GM12872 (cell line): ENCODE measurements at regions not wholly inside any gene's neighbourhood (a gene's known extent, or its start where the extent isn't known, plus 50 kb on each side); places are given as distances from the start of the nearest gene placed in this dataset.

ENCODE experiments used
- TF ChIP-seq, protein P1 (sequence below): IDR thresholded peaks from 3 replicates; pipeline ENCODE4 v1.5.1; 2011; ENCODE audit warnings: low read depth, mild to moderate bottlenecking, low read length, moderate library complexity; ENCODE audit not compliant: insufficient read depth

DNA sequence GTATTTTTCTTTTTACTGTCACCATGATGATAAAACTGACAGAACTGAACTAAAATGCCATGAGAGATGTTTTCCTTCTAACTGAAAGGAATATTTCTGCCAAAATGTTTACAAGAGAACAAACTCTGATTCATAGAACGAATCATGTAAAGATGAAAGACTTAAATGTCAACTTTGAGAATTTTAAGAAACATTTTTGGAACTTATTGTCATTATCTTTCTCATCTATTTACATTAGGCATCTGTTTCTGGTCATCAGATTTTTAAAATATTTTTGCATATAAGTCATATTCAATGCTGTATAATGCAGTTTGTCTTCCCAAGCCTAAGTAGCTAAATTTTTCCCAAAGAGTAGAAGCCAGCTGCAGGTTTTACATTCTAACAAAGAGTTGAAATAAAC lies 358.5 kb downstream of the TFEC start:
- TF ChIP-seq, protein P1, sequence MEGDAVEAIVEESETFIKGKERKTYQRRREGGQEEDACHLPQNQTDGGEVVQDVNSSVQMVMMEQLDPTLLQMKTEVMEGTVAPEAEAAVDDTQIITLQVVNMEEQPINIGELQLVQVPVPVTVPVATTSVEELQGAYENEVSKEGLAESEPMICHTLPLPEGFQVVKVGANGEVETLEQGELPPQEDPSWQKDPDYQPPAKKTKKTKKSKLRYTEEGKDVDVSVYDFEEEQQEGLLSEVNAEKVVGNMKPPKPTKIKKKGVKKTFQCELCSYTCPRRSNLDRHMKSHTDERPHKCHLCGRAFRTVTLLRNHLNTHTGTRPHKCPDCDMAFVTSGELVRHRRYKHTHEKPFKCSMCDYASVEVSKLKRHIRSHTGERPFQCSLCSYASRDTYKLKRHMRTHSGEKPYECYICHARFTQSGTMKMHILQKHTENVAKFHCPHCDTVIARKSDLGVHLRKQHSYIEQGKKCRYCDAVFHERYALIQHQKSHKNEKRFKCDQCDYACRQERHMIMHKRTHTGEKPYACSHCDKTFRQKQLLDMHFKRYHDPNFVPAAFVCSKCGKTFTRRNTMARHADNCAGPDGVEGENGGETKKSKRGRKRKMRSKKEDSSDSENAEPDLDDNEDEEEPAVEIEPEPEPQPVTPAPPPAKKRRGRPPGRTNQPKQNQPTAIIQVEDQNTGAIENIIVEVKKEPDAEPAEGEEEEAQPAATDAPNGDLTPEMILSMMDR = no peak

DNA sequence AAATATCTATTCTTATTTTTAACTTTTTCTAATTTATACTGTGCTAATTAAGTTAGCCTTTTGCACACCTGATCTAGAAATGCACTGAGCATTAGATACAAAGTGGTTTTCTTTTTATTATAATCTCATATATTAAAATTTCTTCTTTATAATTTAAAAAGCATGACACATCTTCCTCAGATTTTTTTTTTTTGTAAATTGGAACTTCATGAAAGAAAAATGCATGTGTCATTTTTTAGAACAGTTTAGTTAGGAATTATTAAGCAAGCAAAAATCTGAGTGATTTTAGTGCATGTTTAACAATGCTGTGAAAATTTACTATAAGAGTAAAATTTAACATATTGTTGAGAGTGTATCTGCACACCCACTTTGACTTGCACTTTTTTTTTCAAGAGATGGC lies 367.9 kb downstream of the TFEC start:
- TF ChIP-seq, protein P1 = no peak

DNA sequence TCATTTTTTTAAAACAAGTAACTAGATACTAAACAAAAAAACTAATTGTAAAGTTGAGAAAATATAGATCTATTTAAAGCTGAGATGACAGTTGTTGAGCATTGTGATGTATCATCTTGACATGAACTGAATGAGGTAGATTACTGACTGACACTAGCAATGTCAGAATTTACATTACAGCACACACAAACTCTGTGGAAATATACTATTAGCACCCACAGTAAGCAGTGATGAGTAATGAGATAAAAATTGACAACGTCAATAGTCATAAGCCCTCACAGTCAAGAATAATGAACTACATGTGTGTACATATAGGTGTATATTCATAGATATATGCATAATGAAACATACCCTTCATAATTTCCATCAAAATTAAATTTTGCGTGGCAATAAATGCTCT lies 368.4 kb downstream of the TFEC start:
- TF ChIP-seq, protein P1 = no peak

DNA sequence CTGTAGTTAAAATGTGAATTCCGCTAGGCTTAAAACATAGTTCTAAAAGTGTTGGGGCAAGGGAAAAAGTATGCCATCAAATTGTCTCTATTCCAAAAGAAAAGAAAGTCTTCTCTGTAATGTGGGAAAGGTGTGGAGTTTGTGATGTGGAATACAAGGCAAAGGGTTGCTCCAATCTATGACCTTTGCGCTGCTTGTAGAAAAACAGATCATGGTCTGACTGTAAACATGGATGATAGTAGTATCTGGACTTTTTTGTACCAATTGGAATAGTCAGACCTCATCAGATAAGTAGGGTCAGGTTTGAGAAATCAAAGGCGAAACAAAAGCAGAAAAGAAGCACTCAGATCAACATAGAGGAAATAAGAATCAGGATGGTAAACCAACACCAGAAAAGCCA lies 372.3 kb downstream of the TFEC start:
- TF ChIP-seq, protein P1 = no peak

DNA sequence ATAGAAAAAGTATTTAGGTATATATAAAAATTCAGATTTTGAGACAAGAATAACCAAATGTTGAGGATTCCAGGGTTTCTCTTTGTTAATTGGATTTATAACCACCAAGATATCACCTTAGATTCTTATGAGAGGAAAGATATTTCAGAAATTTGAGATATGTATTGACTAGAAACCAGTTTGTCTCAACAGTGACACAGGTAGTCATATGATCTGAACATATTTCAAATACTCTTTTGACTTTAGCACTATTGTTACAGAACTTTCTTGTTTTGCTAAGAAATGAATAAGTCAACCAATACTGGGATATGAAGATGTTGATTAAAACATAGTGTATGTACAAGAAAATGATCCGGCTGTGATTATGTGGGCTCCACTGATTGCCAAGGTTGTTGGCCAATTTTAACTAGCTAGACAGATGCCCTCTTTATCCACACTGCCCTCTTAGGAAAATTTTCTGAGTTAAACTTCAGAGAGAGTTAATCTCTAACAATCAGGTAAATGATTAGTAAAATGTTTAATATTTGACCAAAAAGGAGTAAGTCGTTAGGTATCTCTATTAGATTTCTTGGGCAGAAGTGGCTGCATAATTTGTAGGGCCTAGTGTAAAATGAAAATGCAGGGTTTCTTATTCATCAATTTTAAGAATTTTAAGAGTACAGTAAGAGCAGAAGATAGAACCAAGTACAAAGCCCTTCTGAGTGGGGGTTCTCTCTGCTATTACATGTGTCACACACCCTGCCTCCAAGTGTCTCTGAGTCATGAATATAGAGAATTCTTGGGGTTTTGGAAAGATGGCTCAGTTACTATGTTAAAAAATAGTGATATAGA lies 376.0 kb downstream of the TFEC start:
- TF ChIP-seq, protein P1 = no peak

DNA sequence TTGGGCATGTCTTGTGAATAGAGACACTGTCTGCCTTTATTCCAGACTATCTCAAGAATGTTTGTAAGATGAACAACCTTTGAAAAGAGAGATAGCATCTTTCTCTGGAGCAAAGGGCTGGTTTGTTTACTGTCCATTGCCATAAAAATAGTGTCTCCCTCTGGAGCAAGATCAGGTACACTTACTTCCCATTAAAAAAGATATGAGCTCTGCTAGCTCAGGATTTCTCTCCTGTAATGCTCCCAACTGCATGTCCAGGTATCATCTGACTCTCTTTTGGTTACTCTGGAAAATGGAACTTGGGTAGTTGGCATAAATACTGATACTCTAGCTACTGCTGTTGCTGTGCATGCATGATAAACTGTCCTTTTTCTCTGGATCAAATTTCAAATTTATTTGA lies 381.1 kb downstream of the TFEC start:
- TF ChIP-seq, protein P1 = no peak

GRCh38 chr7:115647712-115648111 lies 382.9 kb downstream of the TFEC start:
- TF ChIP-seq, protein P1 = no peak

GRCh38 chr7:115642194-115642593 lies 388.4 kb downstream of the TFEC start:
- TF ChIP-seq, protein P1 = no peak
